ENCODE measurements at regions not wholly inside any gene's neighbourhood (a gene's known extent, or its start where the extent isn't known, plus 50 kb on each side); places are given as distances from the start of the nearest gene placed in this dataset.

DNA sequence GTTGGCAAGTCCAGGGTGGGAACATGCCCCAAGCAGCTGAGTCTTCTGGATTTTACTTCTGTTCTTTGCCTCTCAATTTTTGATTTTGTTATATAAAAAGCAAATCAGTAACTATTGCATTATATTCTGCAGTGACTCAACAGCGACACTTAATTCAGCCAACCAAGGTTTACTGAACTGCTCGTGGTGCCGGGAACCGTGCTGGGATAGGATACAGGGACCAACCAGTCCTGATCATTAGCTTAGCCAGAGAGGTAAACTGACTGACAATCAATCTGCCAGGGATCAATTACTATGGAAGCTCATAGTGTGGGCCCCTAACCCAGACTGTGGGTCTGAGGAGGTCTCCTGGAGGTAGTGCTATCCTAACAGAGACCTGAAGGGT is 68.4 kb upstream of the ZNF281 start:
- Mint-ChIP-seq H3K36me3 (peaks cover 30% of the 10 kb centered on the region), H3K27ac (peak overlapping the region; percentile 51; the same call in 1 of the 2 replicates), H3K4me1 (peaks cover 11% of the 10 kb centered on the region), H3K4me3 (no peak overlapping the region), H3K9me3 (no peaks in the 10 kb centered on the region), H3K27me3 (ENCODE audit: low read depth) (peaks cover 3% of the 10 kb centered on the region; the same call in 1 of the 2 replicates)
- CTCF ChIA-PET: interaction anchor here (2.1 kb wide), 1 partner anchor 11 kb away, joined by 5 read pairs; no protein-coding TSS in a partner anchor
- TF ChIP-seq FOXP1 (CRISPR knock-in tag; IDR thresholded peaks at IDR 0.05; ENCODE audit: borderline replicate concordance) (no peak), EMX1 (CRISPR knock-in tag; IDR thresholded peaks at IDR 0.05) (no peak), FOXJ3 (CRISPR knock-in tag; IDR thresholded peaks at IDR 0.05; ENCODE audit: borderline replicate concordance) (no peak), TEAD4 (CRISPR knock-in tag; IDR thresholded peaks at IDR 0.05) (no peak), NFATC4 (CRISPR knock-in tag; IDR thresholded peaks at IDR 0.05) (no peak), NFYB (CRISPR knock-in tag; conservative IDR thresholded peaks at IDR 0.05; ENCODE audit: low read depth) (no peak), TP53 (CRISPR knock-in tag; IDR thresholded peaks at IDR 0.05) (no peak), PRRX2 (CRISPR knock-in tag; IDR thresholded peaks at IDR 0.05) (no peak), ATF1 (CRISPR knock-in tag; IDR thresholded peaks at IDR 0.05) (no peak), CBFB (CRISPR knock-in tag; IDR thresholded peaks at IDR 0.05; ENCODE audit: low read depth) (no peak), ZNF396 (CRISPR knock-in tag; IDR thresholded peaks at IDR 0.05; ENCODE audit: borderline replicate concordance) (no peak), MXD4 (CRISPR knock-in tag; IDR thresholded peaks at IDR 0.05; ENCODE audit: borderline replicate concordance) (no peak)
- TF ChIP-seq, protein P1, sequence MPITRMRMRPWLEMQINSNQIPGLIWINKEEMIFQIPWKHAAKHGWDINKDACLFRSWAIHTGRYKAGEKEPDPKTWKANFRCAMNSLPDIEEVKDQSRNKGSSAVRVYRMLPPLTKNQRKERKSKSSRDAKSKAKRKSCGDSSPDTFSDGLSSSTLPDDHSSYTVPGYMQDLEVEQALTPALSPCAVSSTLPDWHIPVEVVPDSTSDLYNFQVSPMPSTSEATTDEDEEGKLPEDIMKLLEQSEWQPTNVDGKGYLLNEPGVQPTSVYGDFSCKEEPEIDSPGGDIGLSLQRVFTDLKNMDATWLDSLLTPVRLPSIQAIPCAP (CRISPR knock-in tag; IDR thresholded peaks at IDR 0.05): no peak
- TF ChIP-seq, protein P2, sequence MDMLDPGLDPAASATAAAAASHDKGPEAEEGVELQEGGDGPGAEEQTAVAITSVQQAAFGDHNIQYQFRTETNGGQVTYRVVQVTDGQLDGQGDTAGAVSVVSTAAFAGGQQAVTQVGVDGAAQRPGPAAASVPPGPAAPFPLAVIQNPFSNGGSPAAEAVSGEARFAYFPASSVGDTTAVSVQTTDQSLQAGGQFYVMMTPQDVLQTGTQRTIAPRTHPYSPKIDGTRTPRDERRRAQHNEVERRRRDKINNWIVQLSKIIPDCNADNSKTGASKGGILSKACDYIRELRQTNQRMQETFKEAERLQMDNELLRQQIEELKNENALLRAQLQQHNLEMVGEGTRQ (CRISPR knock-in tag; IDR thresholded peaks at IDR 0.05): no peak
- TF ChIP-seq, protein P3, sequence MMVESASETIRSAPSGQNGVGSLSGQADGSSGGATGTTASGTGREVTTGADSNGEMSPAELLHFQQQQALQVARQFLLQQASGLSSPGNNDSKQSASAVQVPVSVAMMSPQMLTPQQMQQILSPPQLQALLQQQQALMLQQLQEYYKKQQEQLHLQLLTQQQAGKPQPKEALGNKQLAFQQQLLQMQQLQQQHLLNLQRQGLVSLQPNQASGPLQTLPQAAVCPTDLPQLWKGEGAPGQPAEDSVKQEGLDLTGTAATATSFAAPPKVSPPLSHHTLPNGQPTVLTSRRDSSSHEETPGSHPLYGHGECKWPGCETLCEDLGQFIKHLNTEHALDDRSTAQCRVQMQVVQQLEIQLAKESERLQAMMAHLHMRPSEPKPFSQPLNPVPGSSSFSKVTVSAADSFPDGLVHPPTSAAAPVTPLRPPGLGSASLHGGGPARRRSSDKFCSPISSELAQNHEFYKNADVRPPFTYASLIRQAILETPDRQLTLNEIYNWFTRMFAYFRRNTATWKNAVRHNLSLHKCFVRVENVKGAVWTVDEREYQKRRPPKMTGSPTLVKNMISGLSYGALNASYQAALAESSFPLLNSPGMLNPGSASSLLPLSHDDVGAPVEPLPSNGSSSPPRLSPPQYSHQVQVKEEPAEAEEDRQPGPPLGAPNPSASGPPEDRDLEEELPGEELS (CRISPR knock-in tag; IDR thresholded peaks at IDR 0.05): no peak
- TF ChIP-seq, protein P4, sequence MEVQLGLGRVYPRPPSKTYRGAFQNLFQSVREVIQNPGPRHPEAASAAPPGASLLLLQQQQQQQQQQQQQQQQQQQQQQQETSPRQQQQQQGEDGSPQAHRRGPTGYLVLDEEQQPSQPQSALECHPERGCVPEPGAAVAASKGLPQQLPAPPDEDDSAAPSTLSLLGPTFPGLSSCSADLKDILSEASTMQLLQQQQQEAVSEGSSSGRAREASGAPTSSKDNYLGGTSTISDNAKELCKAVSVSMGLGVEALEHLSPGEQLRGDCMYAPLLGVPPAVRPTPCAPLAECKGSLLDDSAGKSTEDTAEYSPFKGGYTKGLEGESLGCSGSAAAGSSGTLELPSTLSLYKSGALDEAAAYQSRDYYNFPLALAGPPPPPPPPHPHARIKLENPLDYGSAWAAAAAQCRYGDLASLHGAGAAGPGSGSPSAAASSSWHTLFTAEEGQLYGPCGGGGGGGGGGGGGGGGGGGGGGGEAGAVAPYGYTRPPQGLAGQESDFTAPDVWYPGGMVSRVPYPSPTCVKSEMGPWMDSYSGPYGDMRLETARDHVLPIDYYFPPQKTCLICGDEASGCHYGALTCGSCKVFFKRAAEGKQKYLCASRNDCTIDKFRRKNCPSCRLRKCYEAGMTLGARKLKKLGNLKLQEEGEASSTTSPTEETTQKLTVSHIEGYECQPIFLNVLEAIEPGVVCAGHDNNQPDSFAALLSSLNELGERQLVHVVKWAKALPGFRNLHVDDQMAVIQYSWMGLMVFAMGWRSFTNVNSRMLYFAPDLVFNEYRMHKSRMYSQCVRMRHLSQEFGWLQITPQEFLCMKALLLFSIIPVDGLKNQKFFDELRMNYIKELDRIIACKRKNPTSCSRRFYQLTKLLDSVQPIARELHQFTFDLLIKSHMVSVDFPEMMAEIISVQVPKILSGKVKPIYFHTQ (CRISPR knock-in tag; IDR thresholded peaks at IDR 0.05): no peak
- TF ChIP-seq, protein P5, sequence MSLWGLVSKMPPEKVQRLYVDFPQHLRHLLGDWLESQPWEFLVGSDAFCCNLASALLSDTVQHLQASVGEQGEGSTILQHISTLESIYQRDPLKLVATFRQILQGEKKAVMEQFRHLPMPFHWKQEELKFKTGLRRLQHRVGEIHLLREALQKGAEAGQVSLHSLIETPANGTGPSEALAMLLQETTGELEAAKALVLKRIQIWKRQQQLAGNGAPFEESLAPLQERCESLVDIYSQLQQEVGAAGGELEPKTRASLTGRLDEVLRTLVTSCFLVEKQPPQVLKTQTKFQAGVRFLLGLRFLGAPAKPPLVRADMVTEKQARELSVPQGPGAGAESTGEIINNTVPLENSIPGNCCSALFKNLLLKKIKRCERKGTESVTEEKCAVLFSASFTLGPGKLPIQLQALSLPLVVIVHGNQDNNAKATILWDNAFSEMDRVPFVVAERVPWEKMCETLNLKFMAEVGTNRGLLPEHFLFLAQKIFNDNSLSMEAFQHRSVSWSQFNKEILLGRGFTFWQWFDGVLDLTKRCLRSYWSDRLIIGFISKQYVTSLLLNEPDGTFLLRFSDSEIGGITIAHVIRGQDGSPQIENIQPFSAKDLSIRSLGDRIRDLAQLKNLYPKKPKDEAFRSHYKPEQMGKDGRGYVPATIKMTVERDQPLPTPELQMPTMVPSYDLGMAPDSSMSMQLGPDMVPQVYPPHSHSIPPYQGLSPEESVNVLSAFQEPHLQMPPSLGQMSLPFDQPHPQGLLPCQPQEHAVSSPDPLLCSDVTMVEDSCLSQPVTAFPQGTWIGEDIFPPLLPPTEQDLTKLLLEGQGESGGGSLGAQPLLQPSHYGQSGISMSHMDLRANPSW (CRISPR knock-in tag; conservative IDR thresholded peaks at IDR 0.05; ENCODE audit: low read depth): no peak
- TF ChIP-seq, protein P6, sequence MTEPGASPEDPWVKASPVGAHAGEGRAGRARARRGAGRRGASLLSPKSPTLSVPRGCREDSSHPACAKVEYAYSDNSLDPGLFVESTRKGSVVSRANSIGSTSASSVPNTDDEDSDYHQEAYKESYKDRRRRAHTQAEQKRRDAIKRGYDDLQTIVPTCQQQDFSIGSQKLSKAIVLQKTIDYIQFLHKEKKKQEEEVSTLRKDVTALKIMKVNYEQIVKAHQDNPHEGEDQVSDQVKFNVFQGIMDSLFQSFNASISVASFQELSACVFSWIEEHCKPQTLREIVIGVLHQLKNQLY (CRISPR knock-in tag; IDR thresholded peaks at IDR 0.05): no peak
- TF ChIP-seq, protein P7, sequence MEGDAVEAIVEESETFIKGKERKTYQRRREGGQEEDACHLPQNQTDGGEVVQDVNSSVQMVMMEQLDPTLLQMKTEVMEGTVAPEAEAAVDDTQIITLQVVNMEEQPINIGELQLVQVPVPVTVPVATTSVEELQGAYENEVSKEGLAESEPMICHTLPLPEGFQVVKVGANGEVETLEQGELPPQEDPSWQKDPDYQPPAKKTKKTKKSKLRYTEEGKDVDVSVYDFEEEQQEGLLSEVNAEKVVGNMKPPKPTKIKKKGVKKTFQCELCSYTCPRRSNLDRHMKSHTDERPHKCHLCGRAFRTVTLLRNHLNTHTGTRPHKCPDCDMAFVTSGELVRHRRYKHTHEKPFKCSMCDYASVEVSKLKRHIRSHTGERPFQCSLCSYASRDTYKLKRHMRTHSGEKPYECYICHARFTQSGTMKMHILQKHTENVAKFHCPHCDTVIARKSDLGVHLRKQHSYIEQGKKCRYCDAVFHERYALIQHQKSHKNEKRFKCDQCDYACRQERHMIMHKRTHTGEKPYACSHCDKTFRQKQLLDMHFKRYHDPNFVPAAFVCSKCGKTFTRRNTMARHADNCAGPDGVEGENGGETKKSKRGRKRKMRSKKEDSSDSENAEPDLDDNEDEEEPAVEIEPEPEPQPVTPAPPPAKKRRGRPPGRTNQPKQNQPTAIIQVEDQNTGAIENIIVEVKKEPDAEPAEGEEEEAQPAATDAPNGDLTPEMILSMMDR (IDR thresholded peaks at IDR 0.05): no peak
- ATAC-seq (peak; percentile 20; the same call in 1 of the 2 replicates), DNase-seq (ENCODE audit: low spot score) (no peak)
- POLR2A ChIA-PET: interaction anchor here (0.5 kb wide), 1 partner anchor 804 kb away, joined by 7 read pairs; no protein-coding TSS in a partner anchor
